HG03354 (cell line): ENCODE measurements at regions not wholly inside any gene's neighbourhood (a gene's known extent, or its start where the extent isn't known, plus 50 kb on each side); places are given as distances from the start of the nearest gene placed in this dataset.
A peak's percentile ranks its signal among the peaks of the same experiment; 100 is the strongest.
"Not testable (repeated sequence)": the region's sequence is repeated elsewhere in the genome, so short reads cannot be mapped to it uniquely, and the experiment has no call there.

Experiments
- ATAC-seq: cut with Tn5 transposase; IDR thresholded peaks from one replicate; pipeline ENCODE4 v1.9.1; 2021; ENCODE audit warnings: mild to moderate bottlenecking; ENCODE audit not compliant: unreplicated experiment, poor library complexity, severe bottlenecking

DNA sequence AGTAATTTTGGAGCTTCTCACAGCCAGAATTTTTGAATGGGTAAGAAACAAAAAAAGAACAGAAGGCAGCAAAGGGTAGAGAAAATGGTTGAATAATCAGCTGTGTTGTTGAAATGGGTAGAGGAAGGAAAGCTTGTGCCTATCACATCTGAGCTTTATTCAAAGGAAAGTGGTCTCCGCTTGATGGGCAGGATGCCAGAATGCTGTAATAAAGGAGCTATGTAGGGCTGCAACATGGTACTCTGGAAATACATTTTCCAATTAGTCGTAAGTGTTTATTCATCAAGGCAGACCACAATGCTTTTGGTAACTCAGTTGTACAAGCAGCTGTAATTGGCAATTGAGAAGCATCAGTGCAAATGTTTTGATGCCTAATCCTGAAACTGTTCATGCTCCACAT is 196.9 kb downstream of the ICOS start:
- no peak for ATAC-seq

DNA sequence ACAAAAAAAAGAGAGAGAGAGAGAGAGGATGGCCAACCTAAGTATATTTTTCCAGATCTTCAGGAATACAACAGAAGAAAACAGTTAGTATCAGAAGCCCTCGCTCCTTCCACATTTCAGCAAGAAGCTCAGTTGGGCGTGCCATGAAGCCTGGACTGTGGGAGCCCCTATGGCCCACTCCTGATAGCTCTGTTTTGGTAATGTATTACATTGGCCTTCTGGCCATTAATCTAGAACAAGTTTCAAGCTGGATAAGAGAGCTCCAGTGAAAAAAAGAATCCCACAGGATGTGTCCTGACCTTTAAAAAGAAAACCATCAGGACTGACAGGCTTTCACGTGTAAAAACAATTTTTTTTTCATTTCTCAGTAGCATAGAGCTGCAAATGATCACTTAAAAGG is 197.9 kb downstream of the ICOS start:
- no peak for ATAC-seq

DNA sequence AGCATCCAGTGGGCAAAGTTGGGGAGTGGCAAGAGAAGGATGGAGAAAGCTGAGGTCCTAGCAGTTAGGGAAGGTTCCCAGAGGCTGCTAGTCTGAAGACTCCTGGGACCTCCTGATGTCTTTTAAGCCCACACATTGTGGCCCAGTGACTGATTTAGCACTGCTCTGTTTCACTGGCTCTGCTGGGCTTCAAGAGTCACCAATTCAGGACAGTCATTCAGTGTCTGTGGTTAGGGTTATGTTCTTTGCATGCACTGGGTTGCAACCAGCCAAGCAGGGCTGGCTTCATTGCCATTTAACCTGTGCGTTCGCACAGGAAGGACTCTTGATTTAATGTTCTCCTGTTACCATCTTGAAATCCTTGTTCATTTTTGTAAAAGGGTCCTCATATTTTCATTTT is 199.2 kb downstream of the ICOS start:
- no peak for ATAC-seq

DNA sequence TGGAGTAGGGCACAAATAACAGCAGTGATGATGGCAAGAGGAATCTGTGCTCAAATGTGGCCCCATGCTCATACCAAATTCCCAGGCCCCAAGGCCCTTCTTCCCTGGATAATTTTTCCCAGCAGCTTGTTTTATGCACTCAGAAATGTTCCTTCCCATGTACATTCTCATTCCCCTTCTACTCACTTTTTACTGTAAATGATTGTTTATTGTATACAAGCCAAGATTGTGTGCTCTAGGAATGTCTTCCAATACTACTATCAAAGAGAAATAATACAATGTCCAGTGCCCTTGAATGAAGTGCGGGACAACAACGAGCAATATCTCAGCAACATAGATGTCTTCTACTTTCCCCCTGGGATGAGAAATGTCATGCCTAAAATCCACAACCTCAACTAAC is 201.6 kb downstream of the ICOS start:
- ATAC-seq: no peak

GRCh38 chr2:204140246-204140645 is 203.7 kb downstream of the ICOS start:
- ATAC-seq: no peak

DNA sequence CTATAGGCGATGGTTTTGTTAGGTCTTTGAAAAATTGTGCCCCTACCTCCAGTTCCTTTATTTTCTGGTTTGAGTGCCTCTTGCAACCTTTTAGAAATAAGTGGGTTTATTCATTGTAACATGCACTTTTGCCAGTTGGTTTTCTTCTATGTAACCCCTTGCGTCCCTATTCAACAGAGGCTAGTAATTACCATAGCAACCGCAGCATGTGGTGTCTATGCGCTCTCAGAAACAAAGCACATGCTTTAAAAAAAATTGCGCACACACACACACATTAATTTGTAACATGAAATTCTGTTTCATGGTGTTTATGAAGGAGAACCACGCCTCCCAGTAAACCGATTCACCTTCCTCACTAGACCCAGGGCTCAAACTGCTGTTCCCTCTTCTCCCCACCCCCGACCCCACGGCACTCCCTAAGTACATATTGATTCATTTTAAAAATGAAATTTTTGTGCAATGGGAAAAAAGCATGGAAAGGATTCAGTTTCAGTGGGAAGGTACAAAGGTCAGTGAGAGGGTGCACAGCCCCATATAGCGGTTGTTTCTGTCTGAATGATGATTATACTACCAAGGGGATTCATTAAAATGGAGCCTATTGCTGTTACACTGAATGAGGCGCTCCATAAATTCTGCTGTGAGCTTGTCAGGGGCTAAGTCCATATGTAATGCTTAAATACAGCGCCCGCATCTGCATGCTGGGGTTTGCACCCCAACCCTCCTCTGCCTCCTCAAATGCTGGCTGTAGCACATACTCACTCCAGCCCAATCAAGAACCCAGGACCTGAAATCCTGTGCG is 206.9 kb downstream of the ICOS start:
- no peak for ATAC-seq

DNA sequence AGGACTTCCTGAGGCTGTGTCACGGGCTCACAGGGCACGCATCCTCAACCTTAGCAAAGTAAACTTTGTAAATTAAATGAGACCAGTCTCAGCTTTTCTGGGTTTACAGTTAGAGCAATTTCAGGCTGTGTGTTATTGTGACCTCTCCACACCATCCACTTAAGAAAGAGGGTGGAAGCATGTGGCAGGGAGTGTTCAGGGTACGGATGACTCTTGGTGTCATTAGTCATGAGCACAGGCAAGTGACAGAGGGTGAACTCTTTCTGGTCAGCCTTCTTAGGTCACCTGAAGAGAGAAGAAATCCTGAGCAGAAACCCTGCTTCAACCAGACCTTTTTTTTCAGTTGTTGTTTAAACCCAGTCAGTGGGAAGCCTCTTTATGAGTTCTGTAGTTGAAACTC is 207.9 kb downstream of the ICOS start:
- ATAC-seq: no peak

DNA sequence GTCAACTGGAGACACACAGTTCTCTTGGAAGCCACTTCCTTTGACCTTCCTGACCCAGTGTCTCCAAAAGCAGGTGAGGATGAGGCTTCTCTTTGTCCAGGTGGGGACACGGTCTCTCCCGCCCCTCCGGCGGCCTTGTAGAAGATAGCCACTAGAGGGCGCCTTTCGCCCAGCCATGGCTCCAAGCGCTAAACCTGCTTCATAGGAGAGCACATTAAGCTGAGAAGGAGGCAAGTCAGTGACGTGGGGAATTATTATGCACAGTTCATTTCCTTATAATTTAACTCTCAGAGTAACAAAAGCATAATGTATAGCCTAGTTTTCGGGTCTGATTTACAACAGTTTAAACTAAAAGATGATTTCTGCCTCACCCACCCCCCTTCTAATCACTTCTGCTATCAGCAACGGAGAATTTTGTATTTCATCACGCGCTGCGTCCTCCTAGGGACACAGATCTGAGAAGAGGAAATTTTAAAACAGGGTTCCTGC is 208.7 kb downstream of the ICOS start:
- ATAC-seq: peak; percentile 99

DNA sequence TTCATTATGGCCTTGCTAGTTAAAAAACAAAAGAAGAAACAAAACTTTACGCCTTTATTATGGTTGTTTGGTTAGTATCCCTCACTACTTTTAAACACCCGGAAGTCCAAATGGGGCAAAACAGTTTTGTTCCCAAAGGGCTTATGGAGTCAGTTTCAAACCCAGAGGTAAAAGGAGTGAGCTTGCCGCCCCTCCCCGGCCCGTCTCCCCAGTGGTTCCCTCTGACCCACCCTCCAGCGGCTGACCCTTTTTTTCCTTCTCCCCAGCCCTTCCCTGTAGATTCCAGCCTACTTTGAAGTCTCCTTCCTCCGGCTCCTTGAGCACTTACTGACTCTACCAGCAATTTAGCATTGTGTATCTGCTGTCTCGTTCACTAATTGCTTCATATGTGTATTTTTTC is 209.2 kb downstream of the ICOS start:
- peak; percentile 5 for ATAC-seq

DNA sequence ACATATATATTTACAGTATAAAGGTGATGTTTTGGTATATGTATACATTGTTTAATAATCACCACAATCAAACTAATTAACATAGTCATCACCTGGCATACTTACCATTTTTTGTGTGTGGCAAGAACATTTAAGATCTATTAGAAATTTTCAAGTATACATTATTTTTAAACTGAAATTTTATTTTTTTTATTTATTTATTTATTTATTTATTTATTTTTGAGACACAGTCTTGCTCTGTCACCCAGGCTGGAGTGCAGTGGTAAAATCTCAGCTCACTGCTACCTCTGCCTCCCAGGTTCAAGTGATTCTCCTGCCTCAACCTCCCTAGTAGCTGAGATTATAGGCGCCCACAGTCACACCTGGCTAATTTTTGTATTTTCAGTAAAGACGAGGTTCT is 210.5 kb downstream of the ICOS start:
- ATAC-seq: not testable (repeated sequence)

DNA sequence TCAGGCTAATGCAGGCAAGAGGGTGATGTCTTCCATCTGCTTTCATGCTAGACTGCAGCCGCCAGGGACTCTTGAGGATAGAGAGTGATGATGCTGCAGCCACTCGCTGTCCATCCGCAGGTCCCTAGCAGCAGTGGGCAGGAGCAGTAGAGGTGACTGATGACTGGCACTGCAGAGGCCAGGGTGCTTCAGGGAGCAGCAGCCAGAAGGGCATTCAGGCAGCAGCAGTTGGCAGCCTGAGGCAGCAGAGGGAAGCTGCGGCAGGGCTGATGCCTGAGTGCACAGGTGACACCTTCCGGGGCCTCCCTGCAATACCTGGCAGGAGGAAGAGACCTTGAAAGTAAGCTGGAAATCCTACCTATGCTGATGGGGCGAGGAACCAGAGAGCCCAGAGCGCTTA is 214.2 kb downstream of the ICOS start:
- no peak for ATAC-seq

GRCh38 chr2:204152616-204153015 is 216.1 kb downstream of the ICOS start:
- no peak for ATAC-seq

- ATAC-seq: no peak
Measured at GRCh38 chr2:204154863-204155262, 218.3 kb downstream of the ICOS start.

- ATAC-seq: no peak
Measured at GRCh38 chr2:204156456-204156855, 219.9 kb downstream of the ICOS start.

DNA sequence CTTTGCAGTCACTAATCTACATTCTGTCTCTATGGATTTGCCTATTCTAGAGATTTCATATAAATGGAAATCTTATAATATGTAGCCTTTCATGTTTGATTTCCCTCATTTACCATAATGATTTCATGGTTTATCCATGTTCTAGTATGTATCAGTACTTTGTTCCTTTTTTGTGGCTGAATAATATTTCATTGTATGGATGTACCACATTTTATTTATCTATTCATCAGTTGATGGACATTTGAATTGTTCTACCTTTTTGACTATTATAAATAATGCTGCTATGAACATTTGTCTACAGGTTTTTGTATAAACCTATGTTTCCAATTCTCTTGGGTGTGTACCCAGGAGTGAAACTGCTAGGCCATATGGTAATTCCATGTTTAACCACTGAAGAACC is 221.1 kb downstream of the ICOS start:
- no peak for ATAC-seq

DNA sequence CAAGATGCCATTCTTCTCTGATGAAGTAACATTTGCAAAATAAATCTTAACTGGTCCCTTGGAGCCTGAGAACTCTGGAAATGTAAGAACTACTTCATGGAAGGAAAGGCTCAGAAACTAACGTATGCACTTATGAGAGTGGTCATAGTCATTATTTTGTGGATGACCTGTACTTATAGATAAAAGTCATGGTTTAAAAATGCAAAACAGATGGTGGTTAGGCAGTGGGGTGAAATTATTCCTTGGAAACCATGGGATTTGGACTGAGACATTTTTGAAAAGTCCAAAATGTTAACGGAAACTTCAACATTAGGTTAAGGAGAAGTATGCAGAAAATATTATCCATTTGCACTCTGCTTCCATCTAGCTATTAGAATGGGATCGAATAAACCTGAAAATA is 223.0 kb downstream of the ICOS start:
- ATAC-seq: no peak

DNA sequence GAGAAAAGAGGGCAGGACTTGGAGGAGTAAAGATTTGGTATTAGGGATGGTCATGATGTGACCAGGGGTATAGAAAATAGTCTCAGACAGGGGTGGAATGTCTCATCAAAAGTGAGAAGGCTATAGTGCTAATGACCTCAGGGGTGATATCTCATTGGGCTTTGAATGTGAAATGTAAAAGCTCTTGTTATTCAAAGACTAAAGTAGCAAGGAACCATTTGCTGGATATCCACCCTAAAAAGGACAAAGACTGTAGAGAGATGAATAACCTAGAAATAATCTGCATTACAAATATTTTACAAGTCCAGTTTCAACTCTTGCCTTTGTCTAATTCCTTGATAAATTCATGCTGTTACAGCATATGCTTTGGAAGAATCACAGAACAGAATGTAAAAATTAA is 224.4 kb downstream of the ICOS start:
- no peak for ATAC-seq

DNA sequence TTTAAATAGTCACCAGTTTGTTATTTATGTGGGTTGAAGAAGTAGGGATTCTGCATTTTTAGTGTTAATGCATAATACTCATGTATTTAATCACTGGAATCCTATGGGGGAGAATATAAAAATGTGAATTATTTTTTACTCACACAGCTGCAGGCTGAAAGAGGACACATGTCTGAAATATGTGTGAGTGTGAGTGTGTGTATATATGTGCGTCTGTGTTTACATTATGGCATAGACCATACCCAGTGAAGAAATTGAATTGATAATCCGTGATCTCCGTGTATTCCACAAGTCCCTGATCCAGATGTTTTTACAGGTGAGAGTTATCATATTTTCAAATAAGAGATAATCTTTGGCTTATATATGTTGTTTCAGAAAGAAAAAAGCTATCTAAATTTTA is 225.3 kb downstream of the ICOS start:
- ATAC-seq: no peak

- no peak for ATAC-seq
Measured at GRCh38 chr2:204166961-204167360, 230.4 kb downstream of the ICOS start.

GRCh38 chr2:204167670-204168069 is 231.1 kb downstream of the ICOS start:
- ATAC-seq: not testable (repeated sequence)

DNA sequence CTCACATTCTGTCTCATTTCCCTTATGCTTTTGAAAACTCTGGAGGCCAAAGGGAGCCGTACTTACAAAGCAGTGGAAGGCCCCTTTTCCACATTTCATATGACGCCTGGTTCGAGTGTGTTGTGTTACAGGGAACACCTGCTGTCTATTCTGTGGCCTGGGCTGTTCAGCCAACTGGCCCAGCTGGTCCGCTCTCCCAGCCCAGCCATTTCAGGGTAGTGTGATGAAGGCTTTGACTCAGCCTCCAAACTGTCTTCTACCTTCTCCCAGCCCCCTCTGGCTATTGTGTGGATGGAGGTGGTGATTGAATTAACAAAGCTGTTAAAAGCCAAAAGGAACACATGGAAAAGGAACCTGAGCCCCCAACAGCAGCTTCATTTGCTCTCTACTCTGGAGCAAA is 233.8 kb downstream of the ICOS start:
- no peak for ATAC-seq
